ENCODE measurements at regions not wholly inside any gene's neighbourhood (a gene's known extent, or its start where the extent isn't known, plus 50 kb on each side); places are given as distances from the start of the nearest gene placed in this dataset.

DNA sequence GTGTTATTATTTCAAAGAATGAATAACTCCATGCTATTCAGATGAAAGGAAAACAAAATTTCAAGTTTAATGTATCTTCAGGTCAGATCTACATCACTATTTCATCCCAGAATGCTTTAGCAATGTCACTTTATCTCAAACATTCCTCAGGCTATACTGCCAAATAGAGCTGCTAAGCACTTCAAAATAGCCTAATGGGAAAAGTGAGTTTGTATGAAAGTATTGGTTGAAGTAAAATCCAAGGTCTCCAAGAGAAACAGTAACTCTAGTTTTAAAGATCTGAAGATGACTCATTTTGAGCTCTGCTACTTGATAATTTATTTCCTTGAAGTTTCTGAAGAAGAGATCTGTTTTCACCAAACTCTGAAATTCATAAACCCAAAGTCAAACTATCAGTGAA is 466.2 kb upstream of the FOXG1 start:
- Histone ChIP-seq H3K4me3 (no peak overlapping the region), H3K36me3 (no peaks in the 10 kb centered on the region), H3K9me3 (peaks cover 0 to 15% (median 0%) of the 10 kb centered on the region in 12 donors), H3K4me1 (no peaks in the 10 kb centered on the region), H3K27me3 (no peaks in the 10 kb centered on the region), H3K27ac (no peak overlapping the region)
- intact Hi-C loops (cut with DNase I): no loop called here
- DNase-seq: no peak
- TF ChIP-seq, protein P1, sequence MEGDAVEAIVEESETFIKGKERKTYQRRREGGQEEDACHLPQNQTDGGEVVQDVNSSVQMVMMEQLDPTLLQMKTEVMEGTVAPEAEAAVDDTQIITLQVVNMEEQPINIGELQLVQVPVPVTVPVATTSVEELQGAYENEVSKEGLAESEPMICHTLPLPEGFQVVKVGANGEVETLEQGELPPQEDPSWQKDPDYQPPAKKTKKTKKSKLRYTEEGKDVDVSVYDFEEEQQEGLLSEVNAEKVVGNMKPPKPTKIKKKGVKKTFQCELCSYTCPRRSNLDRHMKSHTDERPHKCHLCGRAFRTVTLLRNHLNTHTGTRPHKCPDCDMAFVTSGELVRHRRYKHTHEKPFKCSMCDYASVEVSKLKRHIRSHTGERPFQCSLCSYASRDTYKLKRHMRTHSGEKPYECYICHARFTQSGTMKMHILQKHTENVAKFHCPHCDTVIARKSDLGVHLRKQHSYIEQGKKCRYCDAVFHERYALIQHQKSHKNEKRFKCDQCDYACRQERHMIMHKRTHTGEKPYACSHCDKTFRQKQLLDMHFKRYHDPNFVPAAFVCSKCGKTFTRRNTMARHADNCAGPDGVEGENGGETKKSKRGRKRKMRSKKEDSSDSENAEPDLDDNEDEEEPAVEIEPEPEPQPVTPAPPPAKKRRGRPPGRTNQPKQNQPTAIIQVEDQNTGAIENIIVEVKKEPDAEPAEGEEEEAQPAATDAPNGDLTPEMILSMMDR (IDR thresholded peaks at IDR 0.05): no peak
- TF ChIP-seq POLR2A (IDR thresholded peaks at IDR 0.05): no peak
- no peak for ATAC-seq

DNA sequence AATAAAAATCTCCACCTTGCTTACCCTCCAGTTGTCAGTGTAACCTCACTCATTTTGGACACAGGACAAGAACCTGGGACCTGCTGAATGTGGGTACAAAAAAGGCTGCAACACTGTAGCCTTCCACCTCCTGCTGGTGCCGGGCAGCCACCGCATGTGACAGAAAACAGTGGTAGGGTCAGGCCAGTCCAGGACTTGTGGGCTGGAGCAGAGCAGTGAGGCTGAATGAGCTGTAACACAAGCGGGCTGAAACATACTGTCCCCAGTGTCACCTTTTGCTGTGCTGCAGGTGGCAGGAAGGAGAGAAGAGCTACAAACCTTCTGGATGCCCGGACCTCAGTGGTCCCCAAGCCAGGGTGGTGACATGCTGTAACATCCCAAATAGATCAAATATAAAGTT is 465.4 kb upstream of the FOXG1 start:
- DNase-seq (no peak), ATAC-seq (no peak)
- WGBS, 4 donors: 87 to 91% (median 89%) methylated on average over 4 of the region's 4 CpGs
- intact Hi-C loops (cut with DNase I): no loop called here
- H3K36me3 ChIP-seq: no peaks in the 10 kb centered on the region
- H3K9me3 ChIP-seq: peaks cover 0 to 15% (median 0%) of the 10 kb centered on the region in 12 donors
- no peaks in the 10 kb centered on the region for H3K27me3 ChIP-seq
- no peak overlapping the region for H3K27ac ChIP-seq
- TF ChIP-seq, protein P1 (IDR thresholded peaks at IDR 0.05): no peak
- TF ChIP-seq POLR2A (IDR thresholded peaks at IDR 0.05): no peak
- no peaks in the 10 kb centered on the region for H3K4me1 ChIP-seq
- no peak overlapping the region for H3K4me3 ChIP-seq

DNA sequence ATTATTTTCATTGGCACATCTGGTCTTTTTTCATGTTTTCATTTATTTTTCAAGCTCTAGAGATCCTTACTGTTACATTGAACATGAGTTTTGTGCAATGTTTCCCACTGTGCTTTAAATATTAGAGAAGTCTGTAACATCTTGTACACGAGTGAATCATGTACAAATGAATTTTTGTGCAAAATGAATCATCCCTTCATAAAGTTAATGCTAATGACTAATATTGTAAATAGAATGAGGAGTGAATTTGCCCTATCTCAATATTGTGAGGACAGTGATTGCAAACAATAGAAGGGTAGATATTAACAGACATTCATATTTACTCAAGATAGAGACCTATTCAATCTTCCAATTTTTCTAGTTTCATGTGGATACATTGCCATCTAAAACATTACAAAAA is 463.3 kb upstream of the FOXG1 start:
- no peak for ATAC-seq
- intact Hi-C loops (cut with DNase I): no loop called here

DNA sequence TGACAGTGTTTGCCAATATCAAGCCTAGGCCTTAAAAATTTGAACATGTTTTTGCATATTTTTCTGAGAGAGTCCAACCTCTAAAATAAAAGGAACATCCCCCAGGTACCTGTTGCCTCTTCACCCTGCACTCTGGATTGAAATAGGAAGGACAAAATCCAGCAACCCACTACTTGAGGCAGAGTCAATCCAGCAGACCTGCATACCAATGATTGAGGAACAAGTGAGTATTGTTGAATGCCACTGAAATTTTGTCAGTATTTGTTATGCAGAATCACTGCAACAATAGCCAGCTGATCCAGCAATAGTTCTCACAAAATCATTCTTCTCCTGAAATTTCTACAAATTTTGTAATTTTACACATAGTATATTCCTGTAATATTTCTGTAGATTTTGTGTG is 460.6 kb upstream of the FOXG1 start:
- H3K36me3 ChIP-seq: no peaks in the 10 kb centered on the region
- DNase-seq: no peak
- no peak overlapping the region for H3K27ac ChIP-seq
- H3K27me3 ChIP-seq: no peaks in the 10 kb centered on the region
- H3K4me1 ChIP-seq: no peaks in the 10 kb centered on the region
- H3K4me3 ChIP-seq: no peak overlapping the region
- ATAC-seq: no peak
- intact Hi-C loops (cut with DNase I): no loop called here
- peaks cover 0 to 7% (median 0%) of the 10 kb centered on the region in 12 donors for H3K9me3 ChIP-seq
- no peak for TF ChIP-seq POLR2A (IDR thresholded peaks at IDR 0.05)
- TF ChIP-seq, protein P1 (IDR thresholded peaks at IDR 0.05): no peak

More for the DNA sequence above, 463.3 kb upstream of the FOXG1 start:
- Histone ChIP-seq H3K4me1 (no peaks in the 10 kb centered on the region), H3K36me3 (no peaks in the 10 kb centered on the region), H3K9me3 (peaks cover 0 to 13% (median 0%) of the 10 kb centered on the region in 12 donors), H3K27me3 (no peaks in the 10 kb centered on the region), H3K27ac (no peak overlapping the region), H3K4me3 (no peak overlapping the region)
- TF ChIP-seq POLR2A (IDR thresholded peaks at IDR 0.05): no peak
- TF ChIP-seq, protein P1 (IDR thresholded peaks at IDR 0.05): no peak
- no peak for DNase-seq
- 36 to 54% (median 44%) methylated on average over 1 of the region's 1 CpG for WGBS, 4 donors

All from heart left ventricle (tissue), 16 donors.